CD4-positive, alpha-beta T cell (primary cell): ENCODE measurements at regions not wholly inside any gene's neighbourhood (a gene's known extent, or its start where the extent isn't known, plus 50 kb on each side); places are given as distances from the start of the nearest gene placed in this dataset.
"Not testable (repeated sequence)": the region's sequence is repeated elsewhere in the genome, so short reads cannot be mapped to it uniquely, and the experiment has no call there.

Experiments used
- ATAC-seq: fragments of 200-7000 bp; cut with Tn5 transposase; one replicate; pipeline ENCODE4 v1.10.0; 2022; ENCODE audit warnings: mild to moderate bottlenecking; ENCODE audit not compliant: poor library complexity
- CTCF ChIA-PET: fragments of 350-600 bp; sonication (Branson Sonifier 250); formaldehyde crosslinking; loops from one replicate; lab custom pipeline; 2021; ENCODE audit warnings: antibody characterized with exemption, inconsistent platforms; lab: Charles Lee
- POLR2A ChIA-PET: fragments of 350-600 bp; sonication (Branson Sonifier 250); formaldehyde crosslinking; loops from one replicate; lab custom pipeline; 2021; ENCODE audit warnings: antibody characterized with exemption, inconsistent platforms; lab: Charles Lee
- DNase-seq, 14 experiments: peaks; one replicate each; pipeline ENCODE4 v3.0.0-alpha.2; 2013 to 2020; ENCODE audit warnings: mixed read lengths in 2 of 14
- H3K27ac ChIP-seq, 2 donors: one replicate each; pipeline versions ENCODE4 v1.5.1 to v1.7.0; 2013; ENCODE audit warnings: low read length in 2 of 2, low read depth in 1 of 2, mild to moderate bottlenecking in 1 of 2
- H3K27me3 ChIP-seq, 2 experiments: 1 replicate in 1 of 2; 2 replicates in 1 of 2; pipeline versions ENCODE4 v1.6.1 to v1.7.0; 2013; ENCODE audit warnings: low read length in 2 of 2, control low read depth in 1 of 2, mild to moderate bottlenecking in 1 of 2, moderate library complexity in 1 of 2; ENCODE audit not compliant: insufficient read depth in 2 of 2, control insufficient read depth in 1 of 2
- H3K36me3 ChIP-seq: one replicate; pipeline ENCODE4 v1.6.1; 2013; ENCODE audit warnings: low read length, control low read depth; ENCODE audit not compliant: insufficient read depth
- H3K4me1 ChIP-seq: one replicate; pipeline ENCODE4 v1.6.1; 2013; ENCODE audit warnings: low read length, control low read depth; ENCODE audit not compliant: insufficient read depth
- H3K4me3 ChIP-seq: one replicate; pipeline ENCODE4 v1.5.1; 2013; ENCODE audit warnings: mild to moderate bottlenecking, low read length, moderate library complexity
- H3K9me3 ChIP-seq, 2 experiments: 1 replicate in 1 of 2; 2 replicates in 1 of 2; pipeline versions ENCODE4 v1.6.1 to v1.7.0; 2013; ENCODE audit warnings: low read length in 2 of 2, mild to moderate bottlenecking in 2 of 2, control low read depth in 1 of 2, moderate library complexity in 1 of 2; ENCODE audit not compliant: control insufficient read depth in 1 of 2, insufficient read depth in 1 of 2
- H3K27ac Mint-ChIP-seq: one replicate; pipeline ENCODE4 v1.8.0; 2020; ENCODE audit warnings: mixed read lengths
- H3K27me3 Mint-ChIP-seq: one replicate; pipeline ENCODE4 v1.8.0; 2021; ENCODE audit warnings: mixed read lengths
- H3K36me3 Mint-ChIP-seq: one replicate; pipeline ENCODE4 v1.8.0; 2021; ENCODE audit warnings: low read depth, mixed read lengths
- H3K4me1 Mint-ChIP-seq: one replicate; pipeline ENCODE4 v1.8.0; 2021; ENCODE audit warnings: low read depth, mixed read lengths
- H3K4me3 Mint-ChIP-seq: one replicate; pipeline ENCODE4 v1.8.0; 2020; ENCODE audit warnings: mild to moderate bottlenecking, mixed read lengths
- H3K9me3 Mint-ChIP-seq: one replicate; pipeline ENCODE4 v1.8.0; 2020; ENCODE audit warnings: mixed read lengths
- CTCF ChIP-seq: fragments of 200-600 bp; IDR thresholded peaks from one replicate; pipeline ENCODE4 v1.8.0; 2022; ENCODE audit warnings: antibody characterized with exemption, mild to moderate bottlenecking
- intact Hi-C, 2 experiments: fragments of 100-400 bp; cut with DNase I in 1 of 2; cut with micrococcal nuclease in 1 of 2; formaldehyde crosslinking; loops; one replicate each; pipeline versions ENCODE4 v1.15.1 to v1.9.0; 2023 to 2025; cut with DNase I, micrococcal nuclease

GRCh38 chrX:22859642-22860041 lies 140.1 kb upstream of the DDX53 start:
- Mint-ChIP-seq H3K4me1 (no peaks in the 10 kb centered on the region), H3K27me3 (no peaks in the 10 kb centered on the region), H3K4me3 (no peak overlapping the region), H3K36me3 (no peaks in the 10 kb centered on the region), H3K9me3 (no peaks in the 10 kb centered on the region), H3K27ac (no peak overlapping the region)
- ChIA-PET POLR2A (no interaction called here), CTCF (interaction anchor here (1.4 kb wide), 2 partner anchors 17 to 37 kb away, joined by 3 read pairs; no protein-coding TSS in a partner anchor)
- no peaks in the 10 kb centered on the region for H3K4me1 ChIP-seq
- H3K9me3 ChIP-seq: no peaks in the 10 kb centered on the region
- no peaks in the 10 kb centered on the region for H3K36me3 ChIP-seq
- DNase-seq (no peak), ATAC-seq (no peak)
- no peak for TF ChIP-seq CTCF
- intact Hi-C loops: no loop called here
- H3K4me3 ChIP-seq: no peak overlapping the region
- H3K27ac ChIP-seq: no peak overlapping the region
- no peaks in the 10 kb centered on the region for H3K27me3 ChIP-seq

- intact Hi-C loops, H3K36me3 ChIP-seq, H3K4me3 Mint-ChIP-seq, ATAC-seq, CTCF ChIA-PET, H3K9me3 ChIP-seq, H3K4me3 ChIP-seq, H3K27me3 Mint-ChIP-seq, H3K27ac Mint-ChIP-seq, H3K4me1 ChIP-seq, POLR2A ChIA-PET, H3K4me1 Mint-ChIP-seq, H3K9me3 Mint-ChIP-seq, H3K27me3 ChIP-seq, DNase-seq, H3K36me3 Mint-ChIP-seq, H3K27ac ChIP-seq: not testable (repeated sequence)
These were observed 133.0 kb upstream of the DDX53 start for GRCh38 chrX:22866801-22867200.

GRCh38 chrX:22882543-22882942 lies 117.2 kb upstream of the DDX53 start:
- DNase-seq: no peak
- ChIA-PET POLR2A (no interaction called here), CTCF (no interaction called here)
- H3K27ac Mint-ChIP-seq: no peak overlapping the region
- Histone ChIP-seq H3K9me3 (no peaks in the 10 kb centered on the region), H3K27me3 (no peaks in the 10 kb centered on the region), H3K27ac (no peak overlapping the region), H3K4me1 (no peaks in the 10 kb centered on the region), H3K36me3 (no peaks in the 10 kb centered on the region), H3K4me3 (no peak overlapping the region)
- intact Hi-C loops: no loop called here
- no peaks in the 10 kb centered on the region for H3K27me3 Mint-ChIP-seq
- no peak for ATAC-seq
- TF ChIP-seq CTCF: no peak
- no peak overlapping the region for H3K4me3 Mint-ChIP-seq
- no peaks in the 10 kb centered on the region for H3K9me3 Mint-ChIP-seq
- no peaks in the 10 kb centered on the region for H3K36me3 Mint-ChIP-seq
- no peaks in the 10 kb centered on the region for H3K4me1 Mint-ChIP-seq

DNA sequence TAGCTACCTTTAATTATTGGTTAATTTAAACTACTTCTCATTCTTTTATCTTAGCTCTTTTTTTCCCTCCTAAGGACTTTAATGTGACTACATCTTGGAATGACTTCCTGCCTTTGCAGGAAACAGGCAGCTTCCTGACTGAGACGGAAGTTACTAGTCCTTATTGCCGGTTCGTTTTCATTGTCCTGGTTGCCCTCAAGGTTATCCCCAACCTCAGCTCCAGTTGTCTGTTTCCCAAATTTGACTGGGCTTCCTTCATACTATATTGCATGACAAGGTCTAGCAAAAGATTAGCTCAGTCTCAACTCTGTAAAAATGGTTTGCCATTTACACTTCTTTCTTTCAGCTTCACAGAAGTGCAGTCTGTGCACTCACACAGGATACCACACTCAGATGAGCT lies 109.9 kb upstream of the DDX53 start:
- CTCF ChIA-PET: no interaction called here
- no peaks in the 10 kb centered on the region for H3K36me3 ChIP-seq
- Mint-ChIP-seq H3K27ac (no peak overlapping the region), H3K36me3 (no peaks in the 10 kb centered on the region), H3K27me3 (no peaks in the 10 kb centered on the region), H3K9me3 (no peaks in the 10 kb centered on the region), H3K4me3 (no peak overlapping the region), H3K4me1 (no peaks in the 10 kb centered on the region)
- H3K4me3 ChIP-seq: no peak overlapping the region
- no peak for DNase-seq
- POLR2A ChIA-PET: no interaction called here
- no peak overlapping the region for H3K27ac ChIP-seq
- intact Hi-C loops: no loop called here
- no peaks in the 10 kb centered on the region for H3K4me1 ChIP-seq
- no peaks in the 10 kb centered on the region for H3K27me3 ChIP-seq
- TF ChIP-seq CTCF: no peak
- ATAC-seq: no peak
- no peaks in the 10 kb centered on the region for H3K9me3 ChIP-seq
